NCI-H1417 treated with DMSO at 0.1 percent for 48 hours (cell line): ENCODE measurements at regions not wholly inside any gene's neighbourhood (a gene's known extent, or its start where the extent isn't known, plus 50 kb on each side); places are given as distances from the start of the nearest gene placed in this dataset.
"Not testable (repeated sequence)": the region's sequence is repeated elsewhere in the genome, so short reads cannot be mapped to it uniquely, and the experiment has no call there.

Source experiments
- DNase-seq: peaks from one replicate; lab custom pipeline; 2025; lab: John Stamatoyannopoulos, UW

DNA sequence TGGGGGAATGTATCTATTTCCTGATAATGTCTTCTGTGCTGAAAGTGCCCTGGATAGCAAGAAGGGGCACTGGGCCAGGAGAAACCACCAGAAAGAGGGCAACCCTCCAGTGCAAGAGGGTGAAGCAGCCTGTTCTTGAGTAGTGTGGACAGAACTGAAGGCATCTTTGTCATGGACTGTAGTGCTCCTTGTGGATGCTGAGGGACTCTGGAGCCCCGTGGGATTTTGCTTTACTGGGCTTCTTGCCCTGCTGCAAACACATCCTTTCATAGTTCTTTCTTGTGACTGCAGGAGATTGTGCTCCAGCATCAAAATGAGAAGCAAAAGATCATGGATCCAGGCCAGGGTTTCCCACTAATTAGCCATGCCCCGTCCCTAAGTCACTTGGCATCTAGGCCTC is 300.6 kb downstream of the ZNF326 start:
- DNase-seq = no peak

DNA sequence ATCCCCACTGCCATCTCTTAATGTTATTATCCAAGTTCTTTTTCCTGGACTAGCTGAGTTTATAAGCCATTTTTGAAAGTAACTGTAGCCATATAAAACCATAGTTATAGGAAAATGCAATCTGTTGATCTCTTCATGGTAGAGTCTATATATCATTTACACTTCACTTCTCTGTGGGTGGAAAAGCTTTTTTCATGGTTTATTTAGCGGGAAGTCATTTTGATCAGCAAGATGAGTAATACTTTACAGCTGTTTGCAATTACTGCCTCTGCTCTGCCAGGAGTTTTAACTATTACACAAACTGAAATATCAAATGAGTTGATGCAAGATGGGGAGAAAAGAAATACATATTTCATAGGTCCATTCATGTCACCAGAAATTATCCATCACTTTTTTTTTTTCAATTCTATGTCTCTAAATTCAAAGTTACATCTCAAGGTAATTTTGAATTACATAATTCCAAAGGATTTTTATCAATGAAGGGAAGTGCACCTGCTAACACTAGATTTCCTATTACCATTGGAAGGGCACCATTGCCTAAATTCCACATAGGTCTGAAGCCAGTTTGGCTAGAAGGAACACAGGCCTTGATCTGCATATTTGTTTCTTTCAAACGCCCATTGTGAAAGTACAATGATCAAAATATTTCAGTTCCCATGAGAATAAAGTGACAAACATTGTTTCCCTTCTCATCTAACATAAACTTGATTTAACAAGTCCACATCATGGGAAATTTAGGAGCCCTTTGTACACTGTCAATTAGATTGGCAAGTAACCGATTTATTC is 296.7 kb downstream of the ZNF326 start:
- DNase-seq = no peak

DNA sequence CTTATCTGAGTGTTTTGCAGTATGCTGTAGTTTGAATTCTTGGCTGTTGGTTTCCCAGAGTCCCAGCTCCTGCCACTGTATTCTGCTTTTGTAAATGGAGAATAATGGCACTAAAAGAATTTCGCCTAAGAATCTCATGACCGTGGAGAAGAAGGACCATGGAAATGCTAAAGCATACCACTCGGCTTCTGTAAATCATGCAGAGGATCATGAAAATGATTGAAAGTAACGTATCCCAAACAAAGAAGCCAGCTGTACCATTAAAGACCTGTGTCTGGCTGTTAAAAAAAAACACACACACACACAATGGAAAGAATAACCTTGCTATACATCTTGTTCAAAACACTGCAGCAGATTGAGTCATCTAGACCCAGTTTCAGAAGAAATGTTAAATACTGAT is 287.9 kb downstream of the ZNF326 start:
- no peak for DNase-seq

DNA sequence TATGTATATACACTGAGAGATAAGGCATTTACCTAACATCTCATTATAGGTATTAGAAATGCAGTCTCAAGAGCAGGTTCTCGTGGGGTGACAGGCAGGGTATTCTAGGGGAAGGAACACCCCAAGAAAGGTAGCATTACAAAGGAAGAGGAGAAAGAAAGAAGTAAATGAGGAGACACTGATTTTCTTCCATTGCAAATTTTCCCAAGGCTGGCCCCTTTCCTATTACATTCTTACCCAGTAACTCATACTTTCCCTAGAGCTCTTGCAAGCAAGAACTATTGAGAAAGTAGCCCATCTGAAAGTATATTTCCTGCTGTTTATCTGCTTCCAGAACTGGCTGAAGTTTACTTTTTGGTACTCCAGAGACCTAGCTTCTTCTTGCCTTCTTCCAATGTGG is 287.0 kb downstream of the ZNF326 start:
- DNase-seq = not testable (repeated sequence)

DNA sequence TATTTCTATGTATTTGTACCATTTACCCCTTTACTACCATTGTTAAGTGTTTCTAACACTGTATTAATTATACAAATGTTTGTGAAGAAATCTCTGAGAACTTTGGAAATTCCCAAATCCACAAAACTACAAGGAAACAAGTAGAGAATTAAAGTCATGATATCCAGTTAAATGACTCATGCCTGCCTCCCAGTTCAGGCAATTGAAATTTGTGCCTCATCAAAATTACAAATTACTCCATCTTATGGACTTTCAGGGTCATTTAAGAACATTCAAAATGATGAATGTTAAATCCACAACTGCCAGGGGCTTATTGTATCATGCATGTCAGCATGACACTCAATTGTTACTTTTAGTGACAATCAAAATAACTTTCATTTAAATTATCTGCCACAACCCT is 282.4 kb downstream of the ZNF326 start:
- no peak for DNase-seq

DNA sequence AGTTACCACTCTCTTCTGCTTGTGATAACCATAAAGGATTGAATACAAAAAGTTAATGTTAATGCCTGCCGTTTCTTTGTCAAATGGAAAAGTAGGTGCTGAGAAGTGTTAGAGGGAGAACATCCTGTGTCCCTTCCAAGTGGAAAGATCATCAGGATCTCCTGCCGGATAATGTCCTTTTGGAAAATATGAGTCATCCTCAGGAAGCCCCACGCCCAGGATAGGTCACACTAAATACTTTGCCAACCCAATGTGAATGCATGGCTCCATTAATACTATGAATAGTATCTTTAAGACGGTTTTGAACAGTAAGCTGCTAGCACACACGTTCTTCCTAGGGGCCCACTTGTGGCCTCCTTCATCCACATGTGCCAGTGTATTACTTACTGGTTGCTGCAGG is 279.5 kb downstream of the ZNF326 start:
- no peak for DNase-seq

DNA sequence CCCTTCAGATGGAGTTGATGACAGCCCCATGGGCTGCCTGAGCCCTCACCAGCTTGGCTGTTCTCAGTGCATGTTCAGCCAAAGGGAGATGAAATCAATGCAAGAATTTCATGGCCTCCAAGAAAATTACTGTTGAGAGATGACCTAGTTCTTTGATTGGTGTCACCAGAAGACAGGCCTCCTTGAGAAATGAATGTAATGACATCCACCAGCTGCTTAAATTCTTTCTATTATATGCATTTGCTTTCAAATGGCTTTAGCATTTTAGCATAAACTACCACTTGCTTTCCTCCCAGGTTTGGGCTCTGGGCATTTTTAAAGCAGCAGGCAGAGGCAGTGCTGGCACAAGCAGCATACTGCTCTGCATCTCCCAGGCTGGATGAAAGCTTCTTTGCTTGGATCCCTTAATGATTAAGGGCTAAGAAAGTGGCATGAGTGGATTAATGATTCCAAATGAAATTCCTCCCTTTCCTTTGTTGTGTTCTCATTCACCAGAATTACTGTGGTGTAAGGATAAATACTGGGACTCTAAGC is 278.4 kb downstream of the ZNF326 start:
- DNase-seq = no peak

DNA sequence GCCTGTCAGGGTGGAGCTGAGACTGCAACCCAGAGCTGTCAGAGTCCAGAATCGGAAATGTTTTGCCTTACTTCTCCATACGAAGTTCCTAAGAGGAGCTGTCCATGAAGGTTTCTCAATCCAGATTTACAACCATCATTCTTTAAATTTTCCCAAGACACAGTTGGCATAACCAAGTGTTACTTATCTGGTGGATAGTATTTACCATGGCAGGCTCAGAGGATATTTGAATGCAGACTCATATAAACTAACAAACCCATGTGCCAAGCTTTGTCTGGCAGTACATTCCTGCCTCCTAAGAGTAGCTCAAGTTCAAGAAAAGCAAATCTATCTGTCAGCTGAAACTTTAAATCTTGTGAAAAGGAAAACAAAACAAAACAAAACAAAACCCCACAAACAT is 267.9 kb downstream of the ZNF326 start:
- DNase-seq = no peak

DNA sequence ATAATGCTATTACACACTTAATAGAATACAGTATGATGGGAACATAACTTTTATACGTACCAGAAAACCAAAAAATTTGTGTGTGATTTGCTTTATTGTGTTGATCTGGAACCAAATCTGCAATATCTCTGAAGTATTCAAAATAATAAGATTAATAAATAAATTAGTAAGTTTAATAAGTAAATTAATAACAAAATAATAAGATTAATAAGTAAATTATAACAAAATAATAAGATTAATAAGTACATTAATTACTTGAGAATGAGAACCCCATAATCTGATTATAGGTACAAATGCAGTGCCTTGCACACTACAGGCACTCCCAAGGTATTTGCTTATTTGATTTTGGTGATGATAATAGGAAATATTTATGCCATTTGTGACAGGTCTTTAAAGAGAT is 267.4 kb downstream of the ZNF326 start:
- DNase-seq = no peak

DNA sequence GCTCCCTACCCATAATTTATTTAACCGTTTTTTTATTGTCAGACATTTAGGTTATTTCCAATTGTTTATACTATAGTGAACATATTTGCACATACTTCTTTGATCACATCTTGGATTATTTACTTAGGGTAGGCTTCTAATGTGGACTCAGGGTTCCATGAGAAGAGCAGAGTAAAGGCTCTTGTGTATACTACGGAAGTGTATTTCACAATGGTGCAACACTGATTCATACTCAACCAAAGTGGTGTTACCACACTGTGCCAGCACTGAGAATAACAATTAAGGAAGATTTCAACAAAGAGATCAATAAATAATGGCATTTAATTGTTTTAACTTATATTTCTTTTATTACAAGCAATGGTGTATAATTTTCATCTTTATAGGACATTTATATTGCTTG is 251.2 kb downstream of the ZNF326 start:
- DNase-seq = no peak

DNA sequence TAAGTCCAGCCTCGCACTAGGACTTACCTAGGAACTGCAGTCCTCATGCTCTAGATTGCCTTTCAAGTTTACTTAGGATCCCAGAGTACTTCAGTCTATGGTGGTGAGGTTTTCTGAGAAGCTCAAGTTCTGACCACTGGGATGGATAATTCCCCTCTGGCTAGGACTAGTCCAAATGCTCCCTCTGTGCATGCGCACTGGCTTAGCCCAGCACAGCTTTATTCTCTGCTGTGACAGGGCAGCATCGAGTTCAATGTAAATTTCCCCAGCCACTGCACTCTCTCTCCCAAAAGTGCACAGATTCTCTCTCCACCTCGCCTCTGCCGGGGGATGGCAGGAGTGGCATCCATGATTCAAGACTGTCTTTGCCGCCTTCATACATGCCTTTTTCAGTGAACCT is 241.6 kb downstream of the ZNF326 start:
- DNase-seq = no peak

DNA sequence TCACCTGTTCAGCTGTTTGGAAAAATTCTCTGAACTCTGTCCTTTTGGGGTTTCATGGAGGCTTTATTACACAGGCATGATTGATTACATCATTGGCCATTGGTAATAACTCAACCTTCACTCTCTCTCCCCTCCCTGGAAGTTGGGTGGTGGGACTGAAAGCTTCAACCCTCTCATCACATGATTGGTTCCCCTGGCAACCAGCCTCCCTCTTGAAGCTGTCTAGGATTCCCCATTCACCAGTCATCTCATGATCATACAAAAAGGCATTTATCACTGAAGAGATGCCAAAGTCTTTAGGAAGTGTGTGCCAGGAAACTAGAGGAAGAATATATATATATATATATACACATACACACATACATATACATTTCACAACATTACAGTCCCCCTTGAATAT is 228.5 kb downstream of the ZNF326 start:
- no peak for DNase-seq

DNA sequence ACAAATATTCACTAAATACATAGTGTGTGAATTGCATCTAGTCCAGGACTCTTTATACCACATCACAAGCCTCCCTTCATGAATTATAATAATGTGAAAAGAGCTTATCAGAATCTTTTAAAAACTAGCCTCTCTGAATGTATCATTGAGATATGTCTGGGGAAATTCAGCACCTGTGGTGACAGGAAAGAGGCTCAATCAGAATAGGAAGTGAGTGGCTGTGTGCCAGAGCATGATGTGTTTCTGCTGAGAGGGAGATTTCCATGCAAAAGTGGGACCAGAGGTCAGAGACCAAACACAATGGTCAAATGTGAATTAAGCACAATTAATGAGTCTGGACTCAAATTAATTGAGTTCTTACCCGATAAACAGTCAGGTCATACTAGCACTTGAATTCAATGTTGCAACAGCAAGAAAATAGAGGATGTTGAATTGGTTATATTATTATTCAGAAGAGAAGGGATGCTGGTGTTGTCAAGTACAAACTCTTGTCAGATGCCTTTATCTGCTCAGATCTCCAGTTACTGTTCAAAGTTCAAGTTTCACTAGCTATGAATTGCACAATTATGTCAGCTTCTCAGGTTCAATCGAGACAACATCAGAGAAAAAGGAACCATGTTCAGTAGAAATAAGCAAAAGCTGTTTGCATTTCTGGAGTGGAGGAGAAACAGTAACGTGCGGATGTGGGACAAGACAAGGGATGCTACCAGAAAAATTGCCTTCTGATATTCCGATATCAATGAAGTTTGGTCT is 226.2 kb downstream of the ZNF326 start:
- DNase-seq = no peak

DNA sequence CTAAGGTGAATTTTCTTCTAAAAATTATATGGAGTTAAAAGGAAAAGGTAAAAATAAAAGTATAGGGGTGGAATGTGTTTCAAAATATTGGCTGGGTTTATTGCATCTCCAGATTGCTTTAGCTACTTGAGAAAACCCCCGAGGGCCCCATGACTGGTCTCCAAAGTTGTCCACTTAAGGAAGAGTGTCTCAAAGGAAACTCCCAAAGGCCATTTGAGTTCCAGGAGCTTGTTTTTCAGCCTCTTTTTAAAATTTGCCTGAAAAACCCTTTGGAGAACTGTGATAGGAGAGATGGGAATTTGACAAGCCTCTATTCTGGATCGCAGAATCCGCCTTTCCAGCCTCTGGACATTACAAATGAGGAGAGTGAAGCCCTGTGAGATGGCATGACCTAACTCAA is 225.6 kb downstream of the ZNF326 start:
- DNase-seq = no peak

DNA sequence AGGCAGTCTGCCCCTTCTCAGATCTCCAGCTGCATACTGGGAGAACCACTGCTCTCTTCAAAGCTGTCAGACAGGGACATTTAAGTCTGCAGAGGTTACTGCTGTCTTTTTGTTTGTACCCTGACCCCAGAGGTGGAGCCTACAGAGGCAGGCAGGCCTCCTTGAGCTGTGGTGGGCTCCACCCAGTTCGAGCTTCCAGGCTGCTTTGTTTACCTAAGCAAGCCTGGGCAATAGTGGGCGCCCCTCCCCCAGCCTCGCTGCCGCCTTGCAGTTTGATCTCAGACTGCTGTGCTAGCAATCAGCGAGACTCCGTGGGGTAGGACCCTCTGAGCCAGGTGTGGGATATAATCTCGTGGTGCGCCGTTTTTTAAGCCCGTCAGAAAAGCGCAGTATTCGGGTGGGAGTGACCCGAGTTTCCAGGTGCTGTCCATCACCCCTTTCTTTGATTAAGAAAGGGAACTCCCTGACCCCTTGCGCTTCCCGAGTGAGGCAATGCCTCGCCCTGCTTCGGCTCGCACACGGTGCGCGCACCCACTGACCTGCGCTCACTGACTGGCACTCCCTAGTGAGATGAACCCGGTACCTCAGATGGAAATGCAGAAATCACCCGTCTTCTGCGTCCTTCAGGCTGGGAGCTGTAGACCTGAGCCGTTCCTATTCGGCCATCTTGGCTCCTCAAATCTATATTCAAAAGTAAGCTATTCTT is 224.4 kb downstream of the ZNF326 start:
- not testable (repeated sequence) for DNase-seq

DNA sequence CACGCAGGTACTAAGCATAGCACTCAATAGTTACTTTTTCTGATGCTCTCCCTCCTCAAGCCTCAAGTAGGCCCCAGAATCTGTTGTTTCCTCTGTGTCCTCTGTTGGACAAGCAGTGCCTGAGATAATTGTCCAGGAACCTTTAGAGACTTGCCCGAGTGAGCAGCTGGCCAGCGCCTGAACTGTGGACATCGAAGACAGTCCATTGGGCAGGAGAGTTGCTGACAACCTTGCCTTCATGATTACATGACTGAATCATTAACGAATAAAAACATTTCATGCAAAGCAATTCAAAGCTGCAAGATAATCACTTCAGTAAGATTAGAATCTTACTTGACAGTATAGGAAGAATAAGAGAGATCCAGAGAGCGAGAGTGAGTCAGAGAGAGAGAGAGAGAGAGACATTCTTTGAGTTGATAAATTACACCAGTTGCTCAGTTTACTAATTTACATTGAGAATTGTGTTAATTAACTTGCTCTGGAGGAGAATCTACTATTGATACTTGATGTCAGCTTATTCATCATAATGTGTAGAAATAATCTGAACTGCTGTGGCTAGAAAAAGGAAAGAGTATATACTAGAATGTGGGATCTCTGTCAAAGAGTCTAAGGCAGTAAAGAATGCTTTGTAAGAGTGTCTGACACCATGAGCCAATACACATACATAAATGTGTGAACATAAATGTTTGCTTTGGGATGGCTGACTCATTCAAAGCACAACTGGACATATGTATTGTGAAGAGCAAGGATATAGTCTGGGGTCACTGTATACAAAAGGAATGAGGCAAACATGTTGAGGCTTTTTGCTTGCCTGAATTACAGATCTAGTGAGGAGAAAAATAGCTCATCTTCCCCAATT is 216.0 kb downstream of the ZNF326 start:
- DNase-seq = no peak

DNA sequence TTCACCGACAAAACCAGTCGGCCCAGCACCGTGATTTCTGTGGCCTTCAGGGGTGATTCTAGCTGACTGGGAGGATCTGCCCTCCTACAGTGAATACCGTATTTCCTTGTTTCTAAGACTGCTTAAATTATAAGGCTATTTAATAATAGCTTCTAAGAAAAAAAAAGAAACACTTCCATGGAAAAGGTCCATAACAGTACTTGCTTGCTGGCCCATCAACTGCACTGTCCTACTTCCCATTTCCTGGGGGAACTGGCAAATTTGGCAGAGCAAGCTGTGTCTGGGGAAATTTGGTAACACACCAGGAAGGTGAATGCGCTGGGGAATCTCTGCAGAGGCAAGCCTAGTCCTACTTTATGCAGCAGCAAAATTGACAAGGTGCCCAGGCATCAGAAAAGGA is 214.0 kb downstream of the ZNF326 start:
- no peak for DNase-seq

DNA sequence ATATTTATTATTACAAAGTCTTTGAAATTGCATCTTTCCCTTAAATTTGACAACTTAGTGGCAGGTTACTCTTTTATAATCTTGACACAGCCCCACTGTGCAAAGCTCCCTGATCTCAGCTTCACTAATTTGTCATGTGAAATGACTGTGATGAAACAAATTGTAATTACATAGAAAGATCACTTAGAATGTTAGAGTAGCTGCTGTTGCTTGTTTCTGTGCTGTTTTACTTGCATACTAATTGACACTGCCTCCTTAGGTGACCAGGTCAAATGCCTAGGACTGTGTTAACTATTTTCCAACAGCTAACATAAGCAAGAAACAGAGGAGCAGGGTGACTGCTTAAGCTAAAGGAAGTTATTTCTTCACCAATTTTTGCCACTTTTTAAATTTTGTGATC is 211.3 kb downstream of the ZNF326 start:
- DNase-seq = no peak

DNA sequence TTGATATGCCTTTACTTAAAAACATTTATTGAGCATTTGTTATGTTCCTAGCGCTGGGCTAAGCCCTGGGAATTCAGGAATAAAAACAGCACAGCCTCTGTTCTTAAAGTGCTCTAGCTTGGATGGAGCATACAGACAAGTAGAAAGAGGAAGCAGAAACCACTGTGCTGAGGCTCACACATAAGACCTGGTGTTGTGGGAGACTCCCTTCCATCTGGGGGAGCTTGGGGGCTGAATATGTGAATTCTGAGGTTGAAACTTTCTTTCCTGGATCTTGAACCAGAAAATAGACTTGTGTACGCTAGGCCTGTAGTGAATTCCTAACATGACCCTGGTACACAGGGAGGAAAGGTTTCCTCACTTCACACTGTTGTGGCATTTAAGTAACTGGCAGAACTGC is 209.9 kb downstream of the ZNF326 start:
- DNase-seq = no peak

DNA sequence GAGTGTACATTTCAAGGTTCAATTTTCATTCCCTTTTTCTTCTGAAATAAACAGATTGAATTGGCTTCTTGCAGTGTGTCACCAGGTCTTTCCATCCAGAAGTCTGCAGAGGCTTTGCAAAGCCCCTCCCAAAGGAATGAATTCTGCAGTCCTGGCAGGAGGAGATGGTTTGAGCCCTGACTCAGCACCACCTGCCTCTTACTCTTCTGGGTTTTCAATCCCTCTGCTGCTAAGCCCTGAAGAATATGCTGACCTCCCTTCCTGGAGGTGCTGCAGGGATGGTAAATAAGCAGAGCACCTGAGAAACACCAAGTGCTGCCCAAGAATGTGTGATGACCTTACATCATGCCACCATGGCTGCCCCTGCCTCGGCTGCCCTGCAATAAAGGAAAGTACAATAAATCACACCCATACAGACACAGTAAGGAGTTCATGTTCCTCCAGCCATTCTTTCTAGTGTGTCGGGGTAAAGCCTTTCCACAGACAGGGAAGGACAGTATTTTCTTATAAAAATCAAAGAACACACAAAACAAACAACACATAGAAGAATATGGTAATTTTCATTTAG is 209.2 kb downstream of the ZNF326 start:
- DNase-seq = no peak
